Ammon's horn (tissue), 1 donor: ENCODE measurements at regions not wholly inside any gene's neighbourhood (a gene's known extent, or its start where the extent isn't known, plus 50 kb on each side); places are given as distances from the start of the nearest gene placed in this dataset.
"Not testable (repeated sequence)": the region's sequence is repeated elsewhere in the genome, so short reads cannot be mapped to it uniquely, and the experiment has no call there.

Experiments used
- DNase-seq: peaks from one replicate; pipeline ENCODE4 v3.0.0-alpha.2; 2016; ENCODE audit warnings: low spot score

- DNase-seq, result no peak
Measured at GRCh38 chr1:47522935-47523834, 85.3 kb downstream of the FOXD2 start.

DNA sequence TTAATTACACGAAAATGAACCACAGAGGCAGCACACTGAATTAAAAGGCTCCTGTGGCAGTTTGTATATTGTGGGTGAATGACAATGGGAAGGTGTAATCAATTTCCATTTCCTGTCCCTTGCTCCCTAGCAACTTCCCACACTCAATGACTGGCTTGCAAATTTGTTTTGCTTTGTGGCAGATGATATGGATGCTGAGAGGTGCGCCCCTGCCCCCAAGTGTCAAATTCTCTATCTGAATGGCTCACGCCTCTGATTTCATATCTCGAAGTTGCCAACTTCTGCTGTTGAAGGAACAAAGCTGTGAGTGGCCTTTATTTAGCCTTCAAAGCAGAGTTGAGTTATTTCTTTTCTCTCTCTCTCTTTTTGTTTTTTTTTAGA lies 86.0 kb downstream of the FOXD2 start:
- DNase-seq, result no peak

- no peak for DNase-seq
Measured at GRCh38 chr1:47524272-47524671, 86.4 kb downstream of the FOXD2 start.

GRCh38 chr1:47527653-47528272 lies 89.9 kb downstream of the FOXD2 start:
- DNase-seq, result no peak

GRCh38 chr1:47529520-47530098 lies 91.8 kb downstream of the FOXD2 start:
- DNase-seq, result no peak

GRCh38 chr1:47532921-47533792 lies 95.3 kb downstream of the FOXD2 start:
- DNase-seq, result peak; percentile 39

GRCh38 chr1:47533793-47534328 lies 96.0 kb downstream of the FOXD2 start:
- DNase-seq, result no peak

DNA sequence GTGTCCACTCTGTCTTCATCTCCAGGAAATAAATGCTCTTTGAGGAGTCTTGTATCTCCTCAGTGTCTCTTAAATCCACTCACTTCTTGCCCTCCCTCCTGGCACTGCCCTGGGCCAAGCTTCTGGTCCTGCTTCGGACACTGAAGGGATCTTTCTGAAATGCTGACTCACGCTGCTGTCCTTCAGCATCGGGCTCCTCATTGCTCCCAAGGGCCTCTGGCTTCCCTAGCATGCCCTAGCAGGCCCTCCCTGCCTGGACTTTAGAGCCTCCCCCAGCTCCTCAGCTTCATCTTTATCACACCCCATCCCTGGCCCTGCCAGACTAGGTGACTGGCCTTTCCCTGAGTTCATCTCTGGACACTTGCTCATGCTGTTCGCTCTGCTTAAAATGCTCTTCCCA lies 96.6 kb downstream of the FOXD2 start:
- no peak for DNase-seq

DNA sequence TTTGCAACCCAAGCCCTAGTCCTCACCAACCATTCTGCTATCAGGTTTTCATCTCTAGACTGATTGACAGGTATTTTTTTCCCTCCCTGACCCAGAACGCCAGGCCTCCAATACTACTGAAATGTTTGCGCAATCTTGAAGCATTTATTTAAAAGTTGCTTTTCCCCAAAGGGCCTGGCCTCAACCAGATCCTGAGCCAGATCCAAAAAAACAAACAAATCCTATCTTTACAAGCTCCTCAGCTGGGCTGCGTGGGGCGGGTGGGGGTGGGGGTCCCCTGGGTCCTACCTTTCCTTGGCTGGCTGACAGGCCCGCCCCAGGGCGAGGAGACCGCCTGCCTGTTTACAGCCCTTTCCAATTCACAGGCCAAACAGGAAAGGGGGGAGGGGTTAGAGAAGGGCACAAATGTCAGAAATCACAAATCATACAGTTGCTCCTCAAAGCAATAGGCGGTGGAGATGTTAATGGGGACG lies 98.8 kb downstream of the FOXD2 start:
- DNase-seq, result no peak

DNA sequence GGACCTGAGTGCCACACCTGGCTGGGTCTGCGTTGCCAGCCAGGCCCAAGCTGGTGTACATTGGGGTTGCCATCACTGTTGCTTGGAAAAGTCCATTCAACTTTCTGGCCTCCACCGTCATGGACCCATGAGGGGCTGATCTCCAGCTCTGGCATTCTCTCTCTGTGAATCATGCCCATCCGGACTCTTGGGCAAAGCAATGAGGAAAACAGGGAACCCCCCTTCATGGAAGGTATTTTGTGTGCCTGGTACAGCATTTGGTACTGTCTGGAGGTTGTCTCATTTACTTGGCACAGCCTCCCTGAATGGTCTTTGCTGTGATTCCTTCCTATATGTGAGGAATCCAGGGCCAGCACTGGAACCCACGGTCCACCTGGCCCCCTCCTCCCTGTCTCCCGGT lies 99.4 kb downstream of the FOXD2 start:
- DNase-seq, result no peak

GRCh38 chr1:47537966-47538365 lies 100.1 kb downstream of the FOXD2 start:
- DNase-seq, result no peak

DNA sequence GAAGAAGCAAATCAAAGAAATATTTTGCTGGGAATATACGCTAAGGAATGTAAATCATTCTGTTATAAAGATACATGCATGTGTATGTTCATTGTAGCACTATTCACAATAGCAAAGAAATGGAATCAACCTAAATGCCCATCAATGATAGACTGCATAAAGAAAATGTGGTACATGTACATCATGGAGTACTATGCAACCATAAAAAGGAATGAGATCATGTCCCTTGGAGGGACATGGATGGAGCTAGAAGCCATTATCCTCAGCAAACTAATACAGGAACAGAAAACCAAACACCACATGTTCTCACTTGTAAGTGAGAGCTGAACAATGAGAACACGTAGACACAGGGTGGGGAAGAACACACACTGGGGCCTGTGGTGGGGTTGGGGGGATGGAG lies 100.7 kb downstream of the FOXD2 start:
- DNase-seq, result not testable (repeated sequence)

- not testable (repeated sequence) for DNase-seq
Measured at GRCh38 chr1:47541705-47542104, 103.9 kb downstream of the FOXD2 start.

DNA sequence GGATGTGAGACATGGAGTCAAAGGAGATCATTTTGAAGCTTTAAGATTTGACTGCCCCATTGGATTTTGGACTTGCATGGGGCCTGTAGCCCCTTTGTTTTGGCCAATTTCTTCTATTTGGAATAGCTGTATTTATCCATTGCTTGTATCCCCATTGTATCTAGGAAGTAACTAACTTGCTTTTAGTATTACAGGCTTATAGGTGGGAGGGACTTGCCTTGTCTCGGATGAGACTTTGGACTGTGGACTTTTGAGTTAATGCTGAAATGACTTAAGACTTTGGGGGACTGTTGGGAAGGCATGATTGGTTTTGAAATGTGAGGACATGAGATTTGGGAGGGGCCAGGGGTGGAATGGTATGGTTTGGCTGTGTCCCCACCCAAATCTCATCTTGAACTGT lies 105.2 kb downstream of the FOXD2 start:
- not testable (repeated sequence) for DNase-seq

- no peak for DNase-seq
Measured at GRCh38 chr1:47545912-47546483, 108.2 kb downstream of the FOXD2 start.

GRCh38 chr1:47547753-47548573 lies 110.1 kb downstream of the FOXD2 start:
- no peak for DNase-seq

- DNase-seq, result no peak
Measured at GRCh38 chr1:47548637-47549036, 110.8 kb downstream of the FOXD2 start.

GRCh38 chr1:47549532-47549931 lies 111.7 kb downstream of the FOXD2 start:
- DNase-seq, result no peak

DNA sequence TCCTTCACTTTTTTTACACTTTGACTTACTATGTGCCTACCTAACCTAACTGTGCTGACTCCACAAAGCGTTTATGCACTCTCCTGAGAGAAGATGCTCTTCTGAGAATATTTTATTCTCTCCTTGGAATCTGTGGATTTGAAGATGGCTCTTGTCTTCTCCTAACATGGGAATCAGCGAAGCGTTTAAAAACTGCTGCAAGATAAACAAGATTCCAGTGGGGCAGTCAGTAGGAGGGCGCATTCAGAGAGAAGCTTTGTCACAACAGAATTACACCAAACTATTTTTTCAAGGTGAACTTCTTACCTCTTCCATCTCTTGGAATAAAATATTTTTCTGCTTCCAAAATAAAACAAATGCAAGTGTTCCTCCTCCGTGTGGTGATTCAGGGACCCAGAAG lies 113.1 kb downstream of the FOXD2 start:
- DNase-seq, result no peak

GRCh38 chr1:47551971-47552528 lies 114.2 kb downstream of the FOXD2 start:
- no peak for DNase-seq
